ENCODE measurements at regions not wholly inside any gene's neighbourhood (a gene's known extent, or its start where the extent isn't known, plus 50 kb on each side); places are given as distances from the start of the nearest gene placed in this dataset.
"Not testable (repeated sequence)": the region's sequence is repeated elsewhere in the genome, so short reads cannot be mapped to it uniquely, and the experiment has no call there.

- DNase-seq (ENCODE audit: low spot score) = no peak
- in situ Hi-C loops (cut with HindIII; ENCODE audit: low sequenced_read_pairs) = no loop called here
Observed at GRCh38 chr4:138865765-138866164, 149.8 kb upstream of the NOCT start.

- DNase-seq (ENCODE audit: low spot score) = no peak
- in situ Hi-C loops (cut with HindIII; ENCODE audit: low sequenced_read_pairs) = no loop called here
Observed at GRCh38 chr4:138864961-138865720, 150.4 kb upstream of the NOCT start.

- no peak for DNase-seq (ENCODE audit: low spot score)
- in situ Hi-C loops (cut with HindIII; ENCODE audit: low sequenced_read_pairs) = no loop called here
Observed at GRCh38 chr4:138863160-138863559, 152.4 kb upstream of the NOCT start.

- no peak for DNase-seq (ENCODE audit: low spot score)
- in situ Hi-C loops (cut with HindIII; ENCODE audit: low sequenced_read_pairs) = no loop called here
Observed at GRCh38 chr4:138861135-138861534, 154.4 kb upstream of the NOCT start.

DNA sequence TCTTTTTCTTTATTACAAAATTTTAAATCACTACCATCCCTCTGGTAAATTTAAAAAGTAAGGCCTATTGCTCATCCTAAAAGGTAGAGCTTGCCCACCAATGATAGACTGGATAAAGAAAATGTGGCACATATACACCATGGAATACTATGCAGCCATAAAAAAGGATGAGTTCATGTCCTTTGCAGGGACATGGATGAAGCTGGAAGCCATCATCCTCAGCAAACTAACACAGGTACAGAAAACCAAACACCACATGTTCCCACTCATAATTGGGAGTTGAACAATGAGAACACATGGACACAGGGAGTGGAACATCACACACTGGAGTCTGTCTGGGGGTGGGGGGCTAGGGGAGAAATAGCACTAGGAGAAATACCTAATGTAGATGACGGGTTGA lies 155.2 kb upstream of the NOCT start:
- DNase-seq (ENCODE audit: low spot score); in situ Hi-C loops (cut with HindIII; ENCODE audit: low sequenced_read_pairs): not testable (repeated sequence)

- no peak for DNase-seq (ENCODE audit: low spot score)
- in situ Hi-C loops (cut with HindIII; ENCODE audit: low sequenced_read_pairs) = no loop called here
Observed at GRCh38 chr4:138859254-138859653, 156.3 kb upstream of the NOCT start.

DNA sequence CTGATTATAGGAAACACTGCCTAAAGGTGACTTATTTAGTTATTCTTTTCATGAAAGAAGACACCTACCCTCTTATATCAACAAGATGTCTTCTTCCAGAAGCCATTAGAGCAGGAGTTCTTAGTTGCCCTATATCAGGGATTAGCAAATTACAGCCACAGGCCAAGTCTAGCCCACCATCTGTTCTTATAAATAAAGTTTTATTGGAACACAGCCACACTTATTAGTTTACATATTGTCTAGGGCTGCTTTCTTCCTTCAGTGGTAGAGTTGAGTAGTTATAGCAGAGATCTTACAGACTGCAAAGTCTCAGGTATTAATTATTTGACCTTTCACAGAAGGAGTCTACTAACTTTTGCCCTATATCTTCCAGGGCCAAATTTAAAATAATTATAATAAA lies 157.2 kb upstream of the NOCT start:
- in situ Hi-C loops (cut with HindIII; ENCODE audit: low sequenced_read_pairs) = no loop called here
- DNase-seq (ENCODE audit: low spot score) = no peak

GRCh38 chr4:138857416-138857815 lies 158.2 kb upstream of the NOCT start:
- in situ Hi-C loops (cut with HindIII; ENCODE audit: low sequenced_read_pairs) = no loop called here
- DNase-seq (ENCODE audit: low spot score) = no peak

- in situ Hi-C loops (cut with HindIII; ENCODE audit: low sequenced_read_pairs) = no loop called here
- no peak for DNase-seq (ENCODE audit: low spot score)
Observed at GRCh38 chr4:138852681-138853080, 162.9 kb upstream of the NOCT start.

DNA sequence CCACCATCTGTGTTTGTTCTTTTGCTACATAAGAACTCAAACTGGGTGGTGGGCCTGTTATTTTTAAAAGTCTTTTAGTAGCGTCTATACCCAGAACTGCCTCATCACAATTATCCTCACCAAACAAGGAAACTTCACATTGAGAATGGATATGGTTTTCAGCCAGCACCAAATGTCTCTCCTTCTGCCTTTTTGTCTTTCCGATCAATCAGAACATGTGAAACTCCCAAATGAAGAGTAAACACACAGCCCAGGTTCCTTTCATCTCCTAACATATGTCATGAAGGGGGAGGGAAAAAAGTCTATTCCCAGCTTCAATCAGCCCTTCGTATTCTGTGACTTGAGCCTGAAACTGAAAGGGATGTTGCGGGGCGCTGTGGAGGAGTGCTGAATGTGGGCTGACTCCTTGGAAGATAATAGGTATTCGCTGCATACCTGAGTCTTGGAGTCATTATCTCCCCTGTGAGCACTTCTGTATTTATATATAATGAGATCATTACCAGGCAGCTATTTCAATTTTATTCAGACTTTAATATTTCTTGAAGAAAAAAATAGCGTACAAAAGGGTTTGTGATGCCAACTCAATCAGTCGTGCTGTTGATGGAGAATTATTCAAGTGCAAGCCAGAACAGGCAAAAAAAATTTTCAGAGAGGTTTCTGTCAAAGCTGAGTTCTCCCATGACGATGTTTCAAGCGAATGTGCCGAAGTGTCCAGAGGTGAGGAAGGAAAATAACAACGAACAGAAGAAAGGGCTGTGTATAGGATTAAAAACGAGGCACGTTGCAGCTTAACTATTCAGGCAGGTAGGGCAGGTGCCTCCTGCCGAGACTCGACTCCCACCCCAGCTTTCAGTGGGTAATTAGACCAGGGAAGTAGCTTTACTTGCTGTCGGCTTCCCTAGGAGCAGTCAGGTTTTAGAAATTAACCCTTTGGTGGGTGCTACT lies 163.9 kb upstream of the NOCT start:
- DNase-seq (ENCODE audit: low spot score) = peak; percentile 48
- in situ Hi-C loops (cut with HindIII; ENCODE audit: low sequenced_read_pairs) = no loop called here

GRCh38 chr4:138845664-138846063 lies 169.9 kb upstream of the NOCT start:
- in situ Hi-C loops (cut with HindIII; ENCODE audit: low sequenced_read_pairs) = no loop called here
- DNase-seq (ENCODE audit: low spot score) = no peak

DNA sequence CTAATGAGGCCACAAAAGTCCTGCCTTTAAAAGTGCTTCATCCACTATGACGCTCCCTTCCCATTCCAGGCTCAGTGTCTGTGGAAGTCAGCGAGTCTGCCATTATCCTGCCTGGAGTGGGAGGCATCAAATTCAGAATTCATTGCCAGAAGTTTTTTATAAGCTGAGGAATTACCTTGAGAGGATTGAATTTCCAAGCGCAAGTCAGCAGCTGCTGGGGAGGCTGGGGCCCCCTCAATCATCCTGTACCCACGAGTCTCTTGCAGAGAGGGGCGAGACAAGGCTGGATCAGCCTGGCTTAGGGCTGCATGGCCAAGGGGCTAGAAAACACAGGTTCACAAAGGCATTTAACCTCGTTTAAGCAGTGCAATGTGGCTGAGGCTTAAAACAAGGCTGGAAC lies 170.5 kb upstream of the NOCT start:
- no peak for DNase-seq (ENCODE audit: low spot score)
- in situ Hi-C loops (cut with HindIII; ENCODE audit: low sequenced_read_pairs) = no loop called here

DNA sequence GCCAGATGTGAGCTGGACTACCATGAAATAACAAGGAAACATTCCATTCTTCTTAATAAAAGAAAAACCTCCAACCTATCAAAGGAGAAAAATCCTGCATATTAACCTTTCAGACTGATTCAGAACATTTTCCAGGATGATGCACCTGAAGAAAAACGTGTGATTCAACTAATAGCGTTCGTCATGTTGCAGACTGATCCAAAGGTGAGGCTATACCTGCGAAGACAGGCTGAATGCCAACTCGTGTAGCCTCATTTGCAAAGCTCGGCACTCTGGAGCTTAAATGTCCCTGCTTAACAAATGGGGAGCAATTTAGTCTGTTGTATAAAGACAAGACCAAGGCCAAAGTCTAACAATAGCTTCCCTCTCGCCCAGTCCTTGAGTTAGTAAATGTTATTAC lies 172.0 kb upstream of the NOCT start:
- in situ Hi-C loops (cut with HindIII; ENCODE audit: low sequenced_read_pairs) = no loop called here
- DNase-seq (ENCODE audit: low spot score) = no peak

GRCh38 chr4:138841343-138841742 lies 174.2 kb upstream of the NOCT start:
- DNase-seq (ENCODE audit: low spot score) = no peak
- in situ Hi-C loops (cut with HindIII; ENCODE audit: low sequenced_read_pairs) = no loop called here

GRCh38 chr4:138838251-138838650 lies 177.3 kb upstream of the NOCT start:
- in situ Hi-C loops (cut with HindIII; ENCODE audit: low sequenced_read_pairs) = no loop called here
- DNase-seq (ENCODE audit: low spot score) = no peak

DNA sequence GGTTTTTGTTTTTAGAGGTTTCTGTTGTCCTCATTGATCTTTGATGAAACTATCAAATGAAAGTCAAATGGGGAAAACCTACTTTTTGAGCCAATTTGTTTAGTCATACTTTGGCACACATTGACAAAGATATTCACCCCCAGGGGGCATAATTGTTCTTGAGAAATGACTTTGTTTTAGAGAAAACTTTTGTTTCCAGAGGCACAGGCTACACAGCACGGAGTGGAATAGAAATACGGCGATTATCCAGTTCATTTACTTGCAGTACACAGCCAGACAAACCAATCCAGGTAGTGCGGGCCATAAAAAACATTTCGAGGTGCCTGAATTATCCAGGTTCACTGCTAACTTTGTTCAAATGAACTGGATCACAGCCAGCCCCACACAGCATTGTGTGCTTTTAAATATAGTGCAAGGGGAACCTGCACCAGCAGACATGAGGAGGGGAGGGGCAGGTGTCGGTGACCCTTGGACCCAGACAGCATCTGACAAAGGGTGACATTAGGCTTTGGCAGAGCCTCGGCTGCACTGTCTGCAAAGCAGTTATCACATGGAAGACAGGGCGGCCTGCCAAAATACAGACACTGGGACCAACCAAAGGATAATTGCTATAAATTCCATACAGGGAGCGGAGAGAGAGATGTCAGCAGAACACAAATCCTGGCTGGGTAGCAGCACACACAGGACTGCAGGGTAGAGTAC lies 179.6 kb upstream of the NOCT start:
- in situ Hi-C loops (cut with HindIII; ENCODE audit: low sequenced_read_pairs) = no loop called here
- no peak for DNase-seq (ENCODE audit: low spot score)

DNA sequence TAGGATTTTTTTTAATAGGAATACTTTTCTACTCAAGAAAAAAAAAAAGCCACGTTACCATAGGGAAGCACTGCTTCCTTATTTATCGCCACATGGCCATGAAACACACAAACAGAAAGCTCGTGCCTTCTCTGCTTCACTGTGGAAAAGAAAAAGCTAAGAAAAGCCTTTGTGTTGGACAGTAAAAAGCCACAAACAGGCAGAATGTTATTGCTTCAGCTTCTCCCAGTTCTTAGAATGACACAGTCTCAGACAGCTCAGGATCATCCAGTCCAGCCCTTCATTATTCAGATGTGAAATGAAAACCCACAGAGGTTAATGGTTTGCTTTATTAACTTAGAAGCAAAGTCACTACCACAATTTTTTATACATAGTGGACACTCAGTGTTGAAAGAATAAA lies 181.6 kb upstream of the NOCT start:
- in situ Hi-C loops (cut with HindIII; ENCODE audit: low sequenced_read_pairs) = no loop called here
- DNase-seq (ENCODE audit: low spot score) = no peak

DNA sequence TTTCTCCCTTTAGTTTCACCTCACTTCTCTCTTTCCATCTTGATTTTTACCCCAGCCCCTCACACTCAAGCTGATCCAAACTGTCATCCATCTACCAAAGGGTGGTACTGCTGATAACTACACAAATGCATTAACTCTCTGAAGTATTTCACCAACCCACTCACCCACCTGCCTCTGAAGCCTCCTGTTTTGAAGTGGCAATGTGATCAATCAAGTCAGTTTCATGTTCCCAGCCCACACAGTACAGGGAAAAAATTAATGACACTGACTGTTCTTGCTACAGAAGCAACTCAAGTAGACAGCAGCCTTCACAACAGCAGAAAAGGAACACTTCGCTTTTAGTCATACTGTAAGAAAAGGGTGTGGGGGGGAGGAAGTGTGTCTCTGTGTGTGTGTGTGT lies 183.0 kb upstream of the NOCT start:
- in situ Hi-C loops (cut with HindIII; ENCODE audit: low sequenced_read_pairs) = no loop called here

DNA sequence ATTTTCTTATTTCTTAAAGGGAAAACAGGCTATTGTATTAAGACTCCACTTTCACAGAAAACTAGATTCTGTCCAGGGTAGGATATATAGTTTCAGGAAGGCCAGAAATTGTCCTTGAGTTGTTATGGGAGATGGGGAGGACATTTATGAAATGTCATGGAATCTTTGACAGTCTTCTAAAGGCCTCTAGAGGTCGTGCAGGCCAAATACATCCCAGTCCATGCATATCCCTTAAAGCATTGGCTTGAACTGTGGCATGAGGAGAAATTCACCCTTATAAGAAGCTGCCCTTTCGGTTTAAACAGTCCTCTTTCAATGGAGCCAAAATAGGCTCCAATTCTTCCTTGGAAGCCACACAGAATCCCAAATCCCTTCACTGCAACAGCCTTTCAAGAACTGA lies 183.6 kb upstream of the NOCT start:
- DNase-seq (ENCODE audit: low spot score) = no peak
- in situ Hi-C loops (cut with HindIII; ENCODE audit: low sequenced_read_pairs) = no loop called here

More for the DNA sequence above, 183.0 kb upstream of the NOCT start:
- DNase-seq (ENCODE audit: low spot score) = no peak

DNA sequence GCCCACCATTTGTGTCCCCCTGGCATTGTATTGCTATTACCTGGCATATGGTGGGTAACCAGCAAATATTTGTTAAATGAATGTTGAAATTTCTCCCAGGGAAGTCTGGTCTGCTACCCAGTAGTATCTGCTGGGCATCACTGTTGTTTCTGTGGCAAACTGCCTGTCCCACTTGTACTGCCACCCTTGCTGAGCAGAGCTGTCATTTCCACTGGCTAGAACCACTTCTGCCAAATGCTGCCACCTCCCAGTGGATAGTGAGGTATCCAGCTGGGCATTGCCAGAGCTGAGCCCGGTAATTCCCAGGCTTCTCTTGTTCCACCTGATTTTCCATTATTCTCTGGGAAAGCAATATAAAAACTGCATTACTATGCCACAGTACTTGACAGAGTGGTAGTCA lies 186.7 kb upstream of the NOCT start:
- peak; percentile 71 for DNase-seq (ENCODE audit: low spot score)
- in situ Hi-C loops (cut with HindIII; ENCODE audit: low sequenced_read_pairs) = no loop called here
